Spinal cord (tissue), 9 donors: ENCODE measurements at regions not wholly inside any gene's neighbourhood (a gene's known extent, or its start where the extent isn't known, plus 50 kb on each side); places are given as distances from the start of the nearest gene placed in this dataset.
A peak's percentile ranks its signal among the peaks of the same experiment; 100 is the strongest.

Experiments used
- DNase-seq, 6 donors: peaks; one replicate each; pipeline versions ENCODE4 v3.0.0 to v3.0.0-alpha.2; 2013 to 2015; ENCODE audit warnings: low spot score in 6 of 6, low read depth in 4 of 6
- H3K27ac ChIP-seq: one replicate; pipeline ENCODE4 v1.5.1; 2013; ENCODE audit warnings: low read depth, low read length, control low read depth
- H3K27me3 ChIP-seq: one replicate; pipeline ENCODE4 v1.6.1; 2013; ENCODE audit warnings: low read length; ENCODE audit not compliant: control insufficient read depth, insufficient read depth
- H3K36me3 ChIP-seq: one replicate; pipeline ENCODE4 v1.6.1; 2013; ENCODE audit warnings: low read length; ENCODE audit not compliant: control insufficient read depth, insufficient read depth
- H3K4me1 ChIP-seq: one replicate; pipeline ENCODE4 v1.6.1; 2013; ENCODE audit warnings: low read length; ENCODE audit not compliant: control insufficient read depth, insufficient read depth
- H3K4me3 ChIP-seq: one replicate; pipeline ENCODE4 v1.5.1; 2013; ENCODE audit warnings: low read depth, low read length, control low read depth
- H3K9me3 ChIP-seq: one replicate; pipeline ENCODE4 v1.6.1; 2013; ENCODE audit warnings: low read length; ENCODE audit not compliant: control insufficient read depth, insufficient read depth
- WGBS: methylation state at CpG from one replicate; pipeline ENCODE4 v1.1.5; 2013; ENCODE audit warnings: missing lambda C conversion rate; ENCODE audit not compliant: insufficient coverage; 5-methylcytosine and 5-hydroxymethylcytosine counted together
- donor health status: healthy.

DNA sequence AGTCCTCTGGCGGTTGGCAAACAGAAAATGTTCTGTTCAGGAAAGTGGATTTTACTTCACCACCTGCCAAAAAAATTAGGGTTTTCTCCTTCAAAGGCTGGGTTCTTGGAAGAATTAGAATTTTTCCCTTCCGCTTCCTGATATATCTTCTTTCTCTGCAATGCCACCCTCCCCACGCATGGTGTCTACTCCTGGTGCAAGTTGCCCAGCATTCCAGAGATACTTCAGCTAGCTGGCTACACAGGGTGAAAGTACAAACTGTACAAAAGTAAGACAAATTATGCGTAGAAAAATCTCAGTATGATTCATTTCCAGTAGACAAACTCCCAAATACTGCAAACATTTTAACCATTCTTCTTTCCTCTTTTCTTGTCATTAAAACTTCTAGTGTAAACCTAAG, 430.1 kb upstream of the ESRRG start:
- Histone ChIP-seq H3K36me3 (no peaks in the 10 kb centered on the region), H3K27ac (no peak overlapping the region), H3K4me1 (no peaks in the 10 kb centered on the region), H3K9me3 (no peaks in the 10 kb centered on the region), H3K4me3 (no peak overlapping the region), H3K27me3 (no peaks in the 10 kb centered on the region)
- no CpG with 5 or more reads among the region's 4 CpGs for WGBS
- no peak for DNase-seq

DNA sequence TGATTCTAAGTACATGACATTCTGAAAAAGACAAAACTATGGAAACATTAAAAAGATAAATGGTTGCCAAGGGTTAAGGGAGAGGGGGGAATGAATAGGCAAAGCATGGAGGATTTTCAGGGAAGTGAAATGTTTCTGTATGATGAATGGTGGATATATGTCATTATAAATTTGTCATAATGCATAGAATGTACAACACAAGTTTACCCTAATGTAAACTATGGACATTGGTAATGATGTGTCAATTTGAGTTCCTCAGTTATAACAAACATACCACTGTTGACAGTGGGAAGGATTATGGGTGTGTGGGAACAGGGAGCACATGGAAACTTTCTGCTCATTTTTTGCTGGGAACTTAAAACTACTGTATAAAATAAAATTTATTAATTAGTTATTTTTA, 427.1 kb upstream of the ESRRG start:
- DNase-seq = no peak
- H3K36me3 ChIP-seq = no peaks in the 10 kb centered on the region
- no peaks in the 10 kb centered on the region for H3K9me3 ChIP-seq
- no peaks in the 10 kb centered on the region for H3K27me3 ChIP-seq
- no peak overlapping the region for H3K27ac ChIP-seq
- no peak overlapping the region for H3K4me3 ChIP-seq
- no peaks in the 10 kb centered on the region for H3K4me1 ChIP-seq

DNA sequence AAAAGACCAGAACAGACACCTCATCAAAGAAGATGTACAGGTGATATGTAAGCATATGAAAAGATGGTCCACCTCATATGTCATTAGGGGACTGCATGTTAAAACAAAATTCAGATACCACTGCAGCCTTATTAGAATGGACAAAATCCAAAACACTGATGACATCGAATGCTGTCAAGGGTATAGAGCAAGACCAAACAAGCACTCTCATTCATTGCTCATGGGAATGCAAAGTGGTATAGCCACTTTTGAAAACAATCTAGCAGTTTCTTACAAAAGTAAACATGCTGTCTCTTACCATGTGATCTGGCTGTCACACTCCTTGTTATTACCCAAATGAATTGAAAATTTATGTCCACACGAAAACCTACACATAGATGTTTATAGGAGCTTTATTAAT, 426.6 kb upstream of the ESRRG start:
- no peak for DNase-seq
- Histone ChIP-seq H3K4me3 (no peak overlapping the region), H3K4me1 (no peaks in the 10 kb centered on the region), H3K36me3 (no peaks in the 10 kb centered on the region), H3K27ac (no peak overlapping the region), H3K9me3 (no peaks in the 10 kb centered on the region), H3K27me3 (no peaks in the 10 kb centered on the region)
- 100% methylated on average over 1 of the region's 2 CpGs for WGBS

DNA sequence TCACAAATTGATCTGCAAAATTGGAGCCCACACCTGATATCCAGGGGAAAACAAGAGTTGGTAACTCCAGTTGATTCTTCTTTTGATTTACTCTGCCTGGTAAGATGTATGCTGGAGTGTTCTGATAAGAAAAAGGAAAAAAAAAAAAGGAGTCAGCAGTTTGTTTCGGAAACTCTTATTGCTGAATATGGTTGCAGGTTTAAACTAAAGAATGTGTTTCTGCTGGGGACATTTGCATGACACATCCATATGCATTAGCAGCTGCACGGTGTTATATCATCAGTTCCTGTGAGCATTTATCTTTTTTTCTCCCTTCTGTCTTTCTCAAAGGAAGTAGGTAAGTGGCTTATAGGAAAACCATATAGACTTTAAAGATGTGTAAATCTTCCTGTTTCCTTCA, 418.5 kb upstream of the ESRRG start:
- H3K36me3 ChIP-seq = no peaks in the 10 kb centered on the region
- no peak overlapping the region for H3K4me3 ChIP-seq
- no CpG with 5 or more reads among the region's 2 CpGs for WGBS
- no peaks in the 10 kb centered on the region for H3K9me3 ChIP-seq
- DNase-seq = peak in 1 of 6 donors; percentile 46
- peaks cover 53% of the 10 kb centered on the region for H3K27me3 ChIP-seq
- H3K4me1 ChIP-seq = peaks cover 30% of the 10 kb centered on the region
- no peak overlapping the region for H3K27ac ChIP-seq

DNA sequence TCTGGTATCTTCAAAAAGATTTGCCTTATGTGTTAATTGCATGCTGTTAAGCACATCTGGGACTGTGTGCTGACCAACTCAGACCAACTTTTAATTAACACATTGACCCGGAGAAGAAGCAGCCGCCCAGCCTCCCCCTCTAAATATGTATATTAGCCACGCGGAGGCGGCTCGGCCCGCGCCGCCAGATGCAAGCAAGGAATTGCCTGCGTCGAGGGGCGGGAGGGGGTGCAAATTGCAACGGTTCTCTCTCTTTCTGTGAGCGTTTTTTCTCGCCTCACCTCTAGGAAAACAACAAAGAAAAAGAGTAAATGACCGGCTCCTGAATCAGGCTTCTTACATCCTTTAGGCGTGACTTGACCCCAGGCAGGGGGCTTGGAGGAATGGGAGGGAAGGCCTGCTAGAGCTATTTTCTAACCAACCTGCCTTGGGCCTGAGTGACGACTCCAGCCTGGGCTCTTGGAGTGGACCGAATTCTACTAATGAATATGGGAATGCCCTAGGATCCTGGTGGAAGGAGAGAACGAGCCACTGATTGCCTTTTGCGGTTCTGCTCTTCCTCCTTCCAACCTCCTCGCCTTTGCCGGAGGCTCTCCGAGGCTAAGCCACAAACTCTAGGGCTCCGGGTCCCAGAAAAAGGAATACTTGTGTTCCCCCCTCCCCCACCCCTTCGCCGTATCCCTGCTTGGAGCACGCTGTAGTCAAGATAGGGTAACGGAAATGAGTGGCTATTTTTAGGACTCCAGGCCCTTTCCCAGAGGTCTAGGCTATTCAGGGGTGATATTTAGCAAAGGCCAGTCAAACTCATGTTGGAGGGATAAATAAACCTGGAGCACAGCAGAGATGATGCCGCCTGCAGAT, 417.0 kb upstream of the ESRRG start:
- peaks cover 66% of the 10 kb centered on the region for H3K27me3 ChIP-seq
- peaks cover 43% of the 10 kb centered on the region for H3K4me1 ChIP-seq
- H3K9me3 ChIP-seq = no peaks in the 10 kb centered on the region
- WGBS = 27% methylated on average over 14 of the region's 30 CpGs
- H3K36me3 ChIP-seq = no peaks in the 10 kb centered on the region
- peak overlapping the region; percentile 25 for H3K4me3 ChIP-seq
- peak in 2 of 6 donors; percentile 21 to 39 for DNase-seq
- no peak overlapping the region for H3K27ac ChIP-seq

DNA sequence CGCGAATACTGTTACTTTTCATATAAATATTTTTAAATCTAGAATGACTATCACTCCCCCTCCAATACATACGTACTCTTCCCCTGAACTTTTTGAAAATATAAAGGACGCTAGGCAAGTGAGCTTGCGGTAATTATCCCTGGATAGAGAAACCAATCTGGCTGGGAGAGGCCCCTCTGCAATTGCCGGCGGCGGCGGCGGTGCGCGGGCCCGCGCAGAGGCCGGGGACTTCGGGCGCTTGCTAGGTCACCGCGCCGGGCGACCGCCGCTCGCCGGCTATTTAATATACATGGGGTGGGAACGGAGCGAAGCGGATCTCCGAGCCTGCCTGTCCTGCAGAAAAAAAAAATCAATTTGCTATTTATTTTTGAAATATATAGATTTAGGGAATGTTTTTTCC, 416.3 kb upstream of the ESRRG start:
- 2% methylated on average over 20 of the region's 29 CpGs for WGBS

DNA sequence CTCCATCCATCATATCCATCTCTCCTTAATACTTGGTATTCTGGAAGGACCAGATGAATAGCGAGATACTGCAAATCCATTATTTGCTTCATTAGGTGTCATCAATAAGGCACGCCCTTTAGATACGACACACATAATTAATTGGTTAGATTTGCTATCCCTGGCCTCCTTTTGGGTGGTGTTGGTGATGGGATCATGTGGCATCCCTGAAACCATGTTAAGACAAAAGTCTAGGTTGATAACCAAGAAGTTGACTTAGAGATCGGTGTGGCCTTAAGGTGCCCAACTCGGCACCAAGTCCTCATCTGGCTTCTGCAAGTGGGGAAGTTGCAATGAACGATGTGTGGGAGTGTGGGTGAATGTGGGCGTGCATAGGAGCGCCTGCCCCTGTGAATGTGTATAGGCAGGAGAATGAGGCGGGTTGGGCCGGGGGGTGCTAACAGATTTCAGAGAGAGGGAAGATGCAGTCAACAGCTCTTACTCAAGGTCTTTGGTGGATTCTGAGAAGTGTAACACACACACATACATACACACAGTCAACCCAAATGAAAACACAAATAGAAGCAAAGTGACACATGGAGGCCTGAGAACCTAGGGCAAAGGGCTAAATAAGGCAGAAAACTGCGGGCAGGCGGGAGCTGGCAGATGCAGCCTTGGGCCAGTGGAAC, 415.7 kb upstream of the ESRRG start:
- Histone ChIP-seq H3K4me1 (peaks cover 56% of the 10 kb centered on the region), H3K9me3 (no peaks in the 10 kb centered on the region), H3K36me3 (no peaks in the 10 kb centered on the region), H3K27ac (no peak overlapping the region), H3K27me3 (peaks cover 80% of the 10 kb centered on the region), H3K4me3 (no peak overlapping the region)
- DNase-seq = peak in 2 of 6 donors; percentile 21 to 23
- WGBS = 30% methylated on average over 3 of the region's 12 CpGs

More for the DNA sequence above, 416.3 kb upstream of the ESRRG start:
- peaks cover 50% of the 10 kb centered on the region for H3K4me1 ChIP-seq
- peak in 2 of 6 donors; percentile 54 to 55 for DNase-seq
- H3K4me3 ChIP-seq = peak overlapping the region; percentile 25
- peaks cover 74% of the 10 kb centered on the region for H3K27me3 ChIP-seq
- H3K36me3 ChIP-seq = no peaks in the 10 kb centered on the region
- H3K27ac ChIP-seq = no peak overlapping the region
- no peaks in the 10 kb centered on the region for H3K9me3 ChIP-seq

DNA sequence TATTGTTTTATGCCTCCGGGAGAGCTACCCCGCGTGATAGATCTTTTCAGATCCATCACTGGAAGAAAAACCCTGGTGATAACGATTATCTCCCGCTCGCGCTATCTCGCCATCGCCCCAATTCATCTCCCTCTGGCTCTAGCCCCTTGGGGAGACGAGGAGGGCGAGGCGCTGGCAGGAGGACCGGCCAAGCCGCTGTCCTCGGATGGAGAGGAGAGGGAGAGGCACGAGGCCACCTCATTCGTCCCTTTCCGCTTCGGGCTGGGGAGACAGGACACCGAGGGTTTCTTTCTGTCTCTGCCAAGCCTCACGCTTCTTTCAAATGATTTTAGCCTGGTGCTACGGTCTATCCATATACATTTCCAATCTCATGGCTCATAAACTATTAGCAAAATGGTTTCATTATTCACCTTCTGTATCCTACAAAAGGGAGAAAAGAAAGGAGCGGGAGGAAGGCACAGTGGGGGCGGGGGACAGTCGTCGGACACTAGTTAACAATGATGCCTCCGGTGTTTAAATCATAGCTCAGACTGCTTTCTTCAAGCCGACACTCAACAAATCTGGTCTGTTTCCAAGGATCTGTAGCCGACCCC, 415.0 kb upstream of the ESRRG start:
- H3K27me3 ChIP-seq = peaks cover 86% of the 10 kb centered on the region

DNA sequence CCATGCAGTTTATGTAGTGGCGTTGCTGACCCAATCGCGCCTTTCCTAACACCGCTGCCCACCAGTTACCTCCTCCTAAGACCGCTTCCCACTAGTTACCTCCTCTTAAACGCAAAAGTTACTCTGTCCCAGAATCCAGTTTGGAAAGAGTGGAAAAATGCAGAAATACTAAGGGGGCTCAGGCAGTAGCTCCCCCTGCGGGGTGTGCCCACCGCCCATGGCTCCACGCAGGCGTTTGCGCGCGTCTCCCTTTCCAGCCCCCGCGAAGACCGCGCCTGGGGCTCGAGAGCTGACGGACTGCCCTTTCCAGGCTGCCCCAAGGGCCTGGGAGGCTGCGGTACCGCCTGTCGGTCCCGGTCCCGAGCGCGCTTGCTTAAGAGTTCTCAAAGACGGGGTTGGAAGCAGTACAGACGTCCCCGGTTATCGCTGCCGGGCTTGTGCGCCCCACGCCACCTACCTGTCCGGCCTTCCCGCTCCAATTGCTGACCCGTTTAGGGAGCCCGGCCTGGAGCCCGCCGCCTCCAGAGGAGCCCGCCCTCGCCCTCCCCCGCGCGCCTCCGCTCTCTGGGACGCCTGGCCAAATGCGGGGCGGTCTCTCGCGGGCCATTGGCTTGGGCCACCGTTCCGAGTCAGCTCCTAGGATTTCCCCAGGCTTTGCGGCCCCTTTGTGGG, 414.1 kb upstream of the ESRRG start:
- DNase-seq = peak in 2 of 6 donors; percentile 10 to 18
- H3K9me3 ChIP-seq = no peaks in the 10 kb centered on the region
- H3K36me3 ChIP-seq = no peaks in the 10 kb centered on the region
- H3K4me1 ChIP-seq = peaks cover 58% of the 10 kb centered on the region
- WGBS = 2% methylated on average over 49 of the region's 53 CpGs
- H3K27me3 ChIP-seq = peaks cover 95% of the 10 kb centered on the region
- peak overlapping the region; percentile 14 for H3K4me3 ChIP-seq
- H3K27ac ChIP-seq = no peak overlapping the region

More for the DNA sequence above, 415.0 kb upstream of the ESRRG start:
- H3K9me3 ChIP-seq = no peaks in the 10 kb centered on the region
- H3K36me3 ChIP-seq = no peaks in the 10 kb centered on the region
- H3K27ac ChIP-seq = no peak overlapping the region
- 2% methylated on average over 17 of the region's 29 CpGs for WGBS
- H3K4me1 ChIP-seq = peaks cover 58% of the 10 kb centered on the region
- DNase-seq = peak in 2 of 6 donors; percentile 40 to 53
- peak overlapping the region; percentile 26 for H3K4me3 ChIP-seq
